ENCODE measurements at regions not wholly inside any gene's neighbourhood (a gene's known extent, or its start where the extent isn't known, plus 50 kb on each side); places are given as distances from the start of the nearest gene placed in this dataset.

DNA sequence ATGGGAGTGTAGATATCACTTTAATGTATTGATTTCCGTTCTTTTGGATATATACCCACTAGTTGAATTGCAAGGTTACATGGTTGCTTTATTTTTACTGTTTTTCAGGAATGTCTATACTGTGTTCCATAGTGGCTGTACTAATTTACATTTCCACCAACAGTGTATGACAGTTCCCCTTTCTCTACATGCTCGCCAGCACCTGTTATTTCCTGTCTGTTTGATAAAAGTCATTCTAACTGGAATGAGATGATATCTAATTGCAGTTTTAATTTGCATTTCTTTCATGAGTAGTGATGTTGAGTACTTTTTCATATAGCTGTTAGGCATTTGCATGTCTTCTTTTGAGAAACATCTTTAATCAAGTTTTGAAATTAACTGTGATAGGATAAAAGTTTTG is 818.6 kb downstream of the SLITRK6 start (continued):
- TF ChIP-seq, protein P1, sequence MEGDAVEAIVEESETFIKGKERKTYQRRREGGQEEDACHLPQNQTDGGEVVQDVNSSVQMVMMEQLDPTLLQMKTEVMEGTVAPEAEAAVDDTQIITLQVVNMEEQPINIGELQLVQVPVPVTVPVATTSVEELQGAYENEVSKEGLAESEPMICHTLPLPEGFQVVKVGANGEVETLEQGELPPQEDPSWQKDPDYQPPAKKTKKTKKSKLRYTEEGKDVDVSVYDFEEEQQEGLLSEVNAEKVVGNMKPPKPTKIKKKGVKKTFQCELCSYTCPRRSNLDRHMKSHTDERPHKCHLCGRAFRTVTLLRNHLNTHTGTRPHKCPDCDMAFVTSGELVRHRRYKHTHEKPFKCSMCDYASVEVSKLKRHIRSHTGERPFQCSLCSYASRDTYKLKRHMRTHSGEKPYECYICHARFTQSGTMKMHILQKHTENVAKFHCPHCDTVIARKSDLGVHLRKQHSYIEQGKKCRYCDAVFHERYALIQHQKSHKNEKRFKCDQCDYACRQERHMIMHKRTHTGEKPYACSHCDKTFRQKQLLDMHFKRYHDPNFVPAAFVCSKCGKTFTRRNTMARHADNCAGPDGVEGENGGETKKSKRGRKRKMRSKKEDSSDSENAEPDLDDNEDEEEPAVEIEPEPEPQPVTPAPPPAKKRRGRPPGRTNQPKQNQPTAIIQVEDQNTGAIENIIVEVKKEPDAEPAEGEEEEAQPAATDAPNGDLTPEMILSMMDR (conservative IDR thresholded peaks at IDR 0.05; ENCODE audit: low read depth in 2 of 2): no peak
- TF ChIP-seq ETS1 (IDR thresholded peaks at IDR 0.05) (no peak), STAT1 (IDR thresholded peaks at IDR 0.05; ENCODE audit: unreplicated experiment) (no peak), ZNF114 (CRISPR knock-in tag; IDR thresholded peaks at IDR 0.05) (no peak)

DNA sequence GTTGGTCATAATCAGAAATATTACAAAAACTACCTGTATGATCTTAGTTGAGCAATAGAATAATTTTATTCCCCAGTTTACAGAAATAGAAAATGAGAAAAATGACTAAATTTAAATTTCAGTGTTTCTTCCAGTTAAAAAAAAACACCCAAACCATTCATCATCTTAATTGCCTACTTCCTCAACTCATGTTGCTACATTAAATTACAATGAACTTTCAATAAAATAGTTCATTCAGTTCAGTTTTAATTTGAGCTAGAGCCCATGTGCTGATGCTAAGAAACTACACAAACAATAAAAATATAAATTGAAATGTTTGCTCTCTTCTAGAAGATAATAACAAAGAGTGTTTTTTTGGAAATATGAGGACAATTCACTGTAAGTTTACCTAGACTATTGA is 820.4 kb downstream of the SLITRK6 start:
- Histone ChIP-seq H3K4me2 (0 out of 2 replicates have a peak overlapping the region, but pooled peaks have one; percentile 24), H3K4me3 (no peak overlapping the region), H3K27me3 (ENCODE audit: insufficient read depth) (no peaks in the 10 kb centered on the region), H4K20me1 (replicated peaks; ENCODE audit: insufficient read depth) (no peaks in the 10 kb centered on the region), H3K79me2 (replicated peaks; ENCODE audit: insufficient read depth) (no peaks in the 10 kb centered on the region), H2AFZ (no peak overlapping the region), H3K27ac (ENCODE audit: low read depth) (no peak overlapping the region), H3F3A (replicated peaks; ENCODE audit: low read depth) (no peaks in the 10 kb centered on the region), H3K9me2 (ENCODE audit: insufficient read depth) (no peaks in the 10 kb centered on the region), H3K4me1 (ENCODE audit: insufficient read depth) (peaks cover 5% of the 10 kb centered on the region; the same call in 1 of the 2 replicates), H3K36me3 (ENCODE audit: insufficient read depth) (no peaks in the 10 kb centered on the region)
- Mint-ChIP-seq H3K36me3 (ENCODE audit: low read depth) (no peaks in the 10 kb centered on the region), H3K9me3 (no peaks in the 10 kb centered on the region), H3K4me3 (no peak overlapping the region), H3K27me3 (ENCODE audit: insufficient read depth, low read depth, poor library complexity) (no peaks in the 10 kb centered on the region), H3K4me1 (peaks cover 8% of the 10 kb centered on the region; the same call in 2 of the 3 replicates), H3K27ac (0 out of 2 replicates have a peak overlapping the region, but pooled peaks have one; percentile 14)
- TF ChIP-seq ZNF114 (CRISPR knock-in tag; IDR thresholded peaks at IDR 0.05): no peak
- no peak for TF ChIP-seq JUNB (IDR thresholded peaks at IDR 0.05; ENCODE audit: unreplicated experiment)
- no peak for TF ChIP-seq CREB1 (CRISPR knock-in tag; IDR thresholded peaks at IDR 0.05; ENCODE audit: low read depth)
- TF ChIP-seq ZNF331 (CRISPR knock-in tag; IDR thresholded peaks at IDR 0.05; ENCODE audit: low read depth): no peak
- no peak for TF ChIP-seq NANOG (IDR thresholded peaks at IDR 0.05; ENCODE audit: borderline replicate concordance)
- ATAC-seq (no peak), DNase-seq (ENCODE audit: low spot score) (no peak)

DNA sequence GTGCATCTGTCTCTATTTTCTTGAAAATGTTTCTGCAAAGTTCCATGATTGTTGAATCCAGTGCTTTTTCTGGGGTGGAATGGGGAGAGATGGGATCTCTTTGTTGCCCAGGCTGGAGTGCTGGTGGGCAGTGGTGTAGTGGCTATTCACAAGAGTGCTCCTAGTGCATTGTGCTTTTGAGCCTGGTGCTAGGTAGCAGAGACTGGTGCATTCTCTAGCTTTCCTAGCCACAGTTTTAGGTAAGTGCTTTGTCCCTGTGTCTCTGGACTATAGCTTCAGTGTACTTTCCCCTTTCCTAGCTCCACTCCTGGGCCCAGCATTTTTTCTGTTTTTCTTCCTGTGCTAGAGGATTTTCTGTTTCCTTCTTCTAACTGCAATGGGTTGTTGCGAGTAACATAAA is 825.6 kb downstream of the SLITRK6 start:
- no peaks in the 10 kb centered on the region for H3K27me3 Mint-ChIP-seq (ENCODE audit: insufficient read depth, low read depth, poor library complexity)
- peak overlapping the region; percentile 66 for H3K27ac Mint-ChIP-seq
- H3K4me1 Mint-ChIP-seq: peaks cover 10% of the 10 kb centered on the region; the same call in 2 of the 3 replicates
- H3K4me2 ChIP-seq: no peak overlapping the region
- ATAC-seq: peak; percentile 85
- no peaks in the 10 kb centered on the region for H3K79me2 ChIP-seq (replicated peaks; ENCODE audit: insufficient read depth)
- H3K27ac ChIP-seq (ENCODE audit: low read depth): peak overlapping the region; percentile 11; the same call in 1 of the 2 replicates
- H3K9me2 ChIP-seq (ENCODE audit: insufficient read depth): no peaks in the 10 kb centered on the region
- DNase-seq (ENCODE audit: low spot score): no peak
- H3K4me3 Mint-ChIP-seq: no peak overlapping the region
- TF ChIP-seq ZNF462 (CRISPR knock-in tag; IDR thresholded peaks at IDR 0.05) (no peak), NANOG (IDR thresholded peaks at IDR 0.05; ENCODE audit: borderline replicate concordance) (no peak), ETS1 (IDR thresholded peaks at IDR 0.05) (no peak)
- no peak overlapping the region for H3K4me3 ChIP-seq
- H3K27me3 ChIP-seq (ENCODE audit: insufficient read depth): no peaks in the 10 kb centered on the region
- no peaks in the 10 kb centered on the region for H3K36me3 ChIP-seq (ENCODE audit: insufficient read depth)
- H3K4me1 ChIP-seq (ENCODE audit: insufficient read depth): peaks cover 6% of the 10 kb centered on the region; the same call in 1 of the 2 replicates
- peaks cover 8% of the 10 kb centered on the region; the same call in 2 of the 3 replicates for H3K36me3 Mint-ChIP-seq (ENCODE audit: low read depth)
- peak overlapping the region; percentile 77 for H2AFZ ChIP-seq
- no peaks in the 10 kb centered on the region for H4K20me1 ChIP-seq (replicated peaks; ENCODE audit: insufficient read depth)
- H3K9me3 Mint-ChIP-seq: peaks cover 6% of the 10 kb centered on the region; the same call in 2 of the 3 replicates
- H3F3A ChIP-seq (replicated peaks; ENCODE audit: low read depth): no peaks in the 10 kb centered on the region
